Neural progenitor cell (in vitro differentiated cells): ENCODE measurements at regions not wholly inside any gene's neighbourhood (a gene's known extent, or its start where the extent isn't known, plus 50 kb on each side); places are given as distances from the start of the nearest gene placed in this dataset.

Source experiments
- EZH2 ChIP-seq: fragments of 200-600 bp; sonication (generic); IDR thresholded peaks from 2 replicates; pipeline ENCODE4 v1.6.1; 2017; ENCODE audit warnings: antibody characterized with exemption, mild to moderate bottlenecking, moderate library complexity
- TF ChIP-seq, protein P1 (sequence below): fragments of 200-600 bp; sonication (generic); IDR thresholded peaks from 2 replicates; pipeline ENCODE4 v1.5.1; 2017; ENCODE audit warnings: antibody characterized with exemption, mild to moderate bottlenecking

DNA sequence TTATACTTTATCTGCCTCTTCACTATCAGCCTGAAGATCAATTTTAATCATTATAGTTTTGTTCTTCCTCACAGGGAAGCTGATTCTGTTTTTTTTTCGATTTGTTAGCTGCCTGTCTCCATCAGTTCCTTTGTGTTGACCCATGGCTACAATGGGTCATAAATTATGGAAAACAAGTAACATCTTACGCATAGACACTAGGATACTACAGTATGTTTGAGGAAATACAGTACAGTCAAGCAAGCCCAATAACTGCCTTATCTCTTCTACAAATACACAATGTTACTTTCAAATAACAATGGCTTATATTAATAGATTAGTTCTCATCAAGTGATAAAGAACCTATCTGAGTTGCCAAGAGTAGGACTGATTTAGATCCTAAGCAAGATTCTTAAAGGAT, 160.5 kb upstream of the FREM1 start:
- TF ChIP-seq EZH2 = no peak
- TF ChIP-seq, protein P1, sequence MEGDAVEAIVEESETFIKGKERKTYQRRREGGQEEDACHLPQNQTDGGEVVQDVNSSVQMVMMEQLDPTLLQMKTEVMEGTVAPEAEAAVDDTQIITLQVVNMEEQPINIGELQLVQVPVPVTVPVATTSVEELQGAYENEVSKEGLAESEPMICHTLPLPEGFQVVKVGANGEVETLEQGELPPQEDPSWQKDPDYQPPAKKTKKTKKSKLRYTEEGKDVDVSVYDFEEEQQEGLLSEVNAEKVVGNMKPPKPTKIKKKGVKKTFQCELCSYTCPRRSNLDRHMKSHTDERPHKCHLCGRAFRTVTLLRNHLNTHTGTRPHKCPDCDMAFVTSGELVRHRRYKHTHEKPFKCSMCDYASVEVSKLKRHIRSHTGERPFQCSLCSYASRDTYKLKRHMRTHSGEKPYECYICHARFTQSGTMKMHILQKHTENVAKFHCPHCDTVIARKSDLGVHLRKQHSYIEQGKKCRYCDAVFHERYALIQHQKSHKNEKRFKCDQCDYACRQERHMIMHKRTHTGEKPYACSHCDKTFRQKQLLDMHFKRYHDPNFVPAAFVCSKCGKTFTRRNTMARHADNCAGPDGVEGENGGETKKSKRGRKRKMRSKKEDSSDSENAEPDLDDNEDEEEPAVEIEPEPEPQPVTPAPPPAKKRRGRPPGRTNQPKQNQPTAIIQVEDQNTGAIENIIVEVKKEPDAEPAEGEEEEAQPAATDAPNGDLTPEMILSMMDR = no peak
